ENCODE measurements at regions not wholly inside any gene's neighbourhood (a gene's known extent, or its start where the extent isn't known, plus 50 kb on each side); places are given as distances from the start of the nearest gene placed in this dataset.

DNA sequence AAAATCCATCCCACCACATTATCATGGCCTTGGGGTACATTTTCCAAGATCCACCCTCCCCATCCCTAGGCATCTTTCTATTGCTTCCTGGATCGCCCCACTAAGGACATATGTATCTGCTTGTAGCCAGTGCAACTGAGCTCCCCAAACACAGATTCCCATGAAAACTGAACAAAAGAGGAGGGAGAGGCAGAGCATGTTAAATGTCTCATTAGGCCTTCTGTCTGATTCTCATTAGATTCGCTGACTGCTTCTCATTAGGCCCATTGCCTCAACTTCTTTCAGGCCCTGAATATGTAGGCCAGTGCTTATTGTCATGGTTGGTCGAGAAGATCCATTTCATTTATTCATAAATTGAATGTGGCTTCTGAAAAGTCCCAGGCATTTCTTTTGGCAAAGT, 698.9 kb downstream of the INHBA start:
- no peak for DNase-seq
- no peak overlapping the region for H3K23ac ChIP-seq (ENCODE audit: low read length in 2 of 2)
- no peak overlapping the region for H3K9ac ChIP-seq (ENCODE audit: low read length)
- no peak overlapping the region for H2BK5ac ChIP-seq (ENCODE audit: low read depth, low read length, poor library complexity, severe bottlenecking)
- no peak overlapping the region for H4K8ac ChIP-seq (ENCODE audit: low read length)
- whole genome bisulfite sequencing = 100% methylated on average over 3 of the region's 3 CpGs
- no peak overlapping the region for H3K14ac ChIP-seq (ENCODE audit: low read length in 2 of 2)
- no peak overlapping the region for H2AFZ ChIP-seq (ENCODE audit: low read depth, low read length)
- H3K18ac ChIP-seq (ENCODE audit: low read depth in 1 of 2, low read length in 2 of 2) = no peak overlapping the region
- no peak overlapping the region for H4K91ac ChIP-seq (ENCODE audit: low read length)
- H3K4me3 ChIP-seq (ENCODE audit: insufficient read depth in 1 of 2, low read depth in 1 of 2, low read length in 2 of 2) = no peak overlapping the region
- no peaks in the 10 kb centered on the region for H3K79me1 ChIP-seq (replicated peaks; ENCODE audit: low read length, poor library complexity, severe bottlenecking)
- no peak overlapping the region for H3K4me2 ChIP-seq (ENCODE audit: low read length, poor library complexity, severe bottlenecking)
- peaks cover 4% of the 10 kb centered on the region for H3K4me1 ChIP-seq (ENCODE audit: control insufficient read depth, insufficient read depth, low read depth, low read length)
- H3K36me3 ChIP-seq (ENCODE audit: control insufficient read depth in 1 of 2, insufficient read depth in 2 of 2, low read depth in 1 of 2, low read length in 2 of 2) = no peaks in the 10 kb centered on the region
- H2BK12ac ChIP-seq (ENCODE audit: low read length in 2 of 2) = no peak overlapping the region
- no peaks in the 10 kb centered on the region for H3K27me3 ChIP-seq (ENCODE audit: control insufficient read depth in 1 of 2, insufficient read depth in 1 of 2, low read length in 2 of 2)
- no peak overlapping the region for H2BK120ac ChIP-seq (ENCODE audit: low read depth, low read length)
- no peak overlapping the region for H2AK5ac ChIP-seq (ENCODE audit: low read length, severe bottlenecking)
- H3K9me3 ChIP-seq (ENCODE audit: control insufficient read depth, low read length) = peaks cover 4% of the 10 kb centered on the region
- no peak overlapping the region for H2BK15ac ChIP-seq (ENCODE audit: low read depth, poor library complexity, severe bottlenecking)
- H3K4ac ChIP-seq (ENCODE audit: low read depth in 1 of 2, low read length in 2 of 2) = no peak overlapping the region
- no peak overlapping the region for H3K27ac ChIP-seq (ENCODE audit: low read length, poor library complexity, severe bottlenecking)

DNA sequence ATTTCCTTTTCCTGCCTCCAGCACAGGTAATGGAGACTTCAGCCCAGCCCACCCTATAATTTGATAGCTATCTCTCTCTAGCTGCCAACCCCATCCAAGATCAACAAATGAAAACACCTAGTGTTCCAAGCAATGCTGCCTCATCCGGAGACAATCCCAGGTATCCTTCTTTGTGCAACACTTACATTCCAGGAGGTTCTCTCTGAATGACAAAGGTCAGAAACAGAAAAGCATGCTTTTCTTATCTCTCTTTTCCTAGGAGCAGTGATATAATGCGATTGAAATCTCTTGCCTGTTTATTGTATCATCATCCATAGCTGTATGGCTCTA, 699.3 kb downstream of the INHBA start:
- Histone ChIP-seq H3K4me3 (ENCODE audit: insufficient read depth in 1 of 2, low read depth in 1 of 2, low read length in 2 of 2) (no peak overlapping the region), H3K4me2 (ENCODE audit: low read length, poor library complexity, severe bottlenecking) (no peak overlapping the region)

DNA sequence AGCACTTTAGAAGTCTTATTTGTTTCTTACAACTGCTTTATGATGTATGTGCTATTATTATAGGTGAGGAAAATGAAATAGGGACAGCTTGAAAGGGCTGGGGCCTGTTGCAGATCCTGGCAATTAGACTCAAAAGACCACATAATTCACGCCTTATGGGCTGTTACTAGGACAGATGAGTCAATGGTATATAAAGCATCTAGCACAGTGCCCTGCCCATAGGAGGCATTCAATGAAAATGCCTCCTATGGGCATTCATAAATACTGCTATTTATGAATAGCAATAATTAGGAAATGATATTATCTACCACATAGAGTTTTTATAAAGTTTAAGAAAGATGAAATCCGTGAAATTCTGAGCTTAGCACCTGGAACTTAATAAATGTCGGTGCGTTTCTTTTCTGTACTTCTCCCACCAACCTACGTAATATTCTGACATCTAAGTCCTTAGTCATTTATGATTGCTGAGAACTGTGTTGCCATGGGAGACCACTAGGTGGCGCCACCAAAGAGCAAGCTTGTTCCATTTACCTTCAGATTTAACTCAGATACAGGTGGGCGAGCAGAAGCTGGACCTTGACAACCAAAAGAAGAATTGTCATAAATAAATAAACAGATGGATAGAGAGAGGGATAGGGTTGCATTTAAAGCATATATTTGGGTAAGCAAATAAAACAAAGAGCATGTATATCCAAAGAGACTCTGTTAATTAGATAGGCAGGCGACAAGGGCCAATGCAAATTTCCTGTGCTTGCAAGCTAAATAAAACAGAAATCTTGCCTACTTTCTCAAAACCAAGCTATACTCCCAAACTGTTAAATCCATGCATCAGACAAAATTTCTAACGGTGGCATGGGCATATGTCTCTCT, 699.9 kb downstream of the INHBA start:
- no peak overlapping the region for H3K14ac ChIP-seq (ENCODE audit: low read length in 2 of 2)
- no peaks in the 10 kb centered on the region for H3K79me1 ChIP-seq (replicated peaks; ENCODE audit: low read length, poor library complexity, severe bottlenecking)
- peaks cover 4% of the 10 kb centered on the region for H3K9me3 ChIP-seq (ENCODE audit: control insufficient read depth, low read length)
- no peak overlapping the region for H2BK5ac ChIP-seq (ENCODE audit: low read depth, low read length, poor library complexity, severe bottlenecking)
- no peak overlapping the region for H3K4ac ChIP-seq (ENCODE audit: low read depth in 1 of 2, low read length in 2 of 2)
- H2AFZ ChIP-seq (ENCODE audit: low read depth, low read length) = no peak overlapping the region
- H3K4me3 ChIP-seq (ENCODE audit: insufficient read depth in 1 of 2, low read depth in 1 of 2, low read length in 2 of 2) = no peak overlapping the region
- no peak overlapping the region for H3K4me2 ChIP-seq (ENCODE audit: low read length, poor library complexity, severe bottlenecking)
- WGBS = 73% methylated on average over 8 of the region's 9 CpGs
- no peak overlapping the region for H4K8ac ChIP-seq (ENCODE audit: low read length)
- no peak overlapping the region for H3K27ac ChIP-seq (ENCODE audit: low read length, poor library complexity, severe bottlenecking)
- no peaks in the 10 kb centered on the region for H3K36me3 ChIP-seq (ENCODE audit: control insufficient read depth in 1 of 2, insufficient read depth in 2 of 2, low read depth in 1 of 2, low read length in 2 of 2)
- H3K27me3 ChIP-seq (ENCODE audit: control insufficient read depth in 1 of 2, insufficient read depth in 1 of 2, low read length in 2 of 2) = no peaks in the 10 kb centered on the region
- no peak overlapping the region for H3K18ac ChIP-seq (ENCODE audit: low read depth in 1 of 2, low read length in 2 of 2)
- no peak overlapping the region for H3K9ac ChIP-seq (ENCODE audit: low read length)
- H2BK120ac ChIP-seq (ENCODE audit: low read depth, low read length) = no peak overlapping the region
- H3K23ac ChIP-seq (ENCODE audit: low read length in 2 of 2) = no peak overlapping the region
- no peak overlapping the region for H4K91ac ChIP-seq (ENCODE audit: low read length)
- H2AK5ac ChIP-seq (ENCODE audit: low read length, severe bottlenecking) = no peak overlapping the region
- no peak overlapping the region for H2BK12ac ChIP-seq (ENCODE audit: low read length in 2 of 2)
- H2BK15ac ChIP-seq (ENCODE audit: low read depth, poor library complexity, severe bottlenecking) = no peak overlapping the region
- H3K4me1 ChIP-seq (ENCODE audit: control insufficient read depth, insufficient read depth, low read depth, low read length) = peaks cover 2% of the 10 kb centered on the region
- no peak for DNase-seq

More for the DNA sequence above, 699.3 kb downstream of the INHBA start:
- Histone ChIP-seq H3K36me3 (ENCODE audit: control insufficient read depth in 1 of 2, insufficient read depth in 2 of 2, low read depth in 1 of 2, low read length in 2 of 2) (no peaks in the 10 kb centered on the region), H3K79me1 (replicated peaks; ENCODE audit: low read length, poor library complexity, severe bottlenecking) (no peaks in the 10 kb centered on the region), H3K27ac (ENCODE audit: low read length, poor library complexity, severe bottlenecking) (no peak overlapping the region), H2AFZ (ENCODE audit: low read depth, low read length) (no peak overlapping the region), H3K4ac (ENCODE audit: low read depth in 1 of 2, low read length in 2 of 2) (no peak overlapping the region), H4K8ac (ENCODE audit: low read length) (no peak overlapping the region), H3K14ac (ENCODE audit: low read length in 2 of 2) (no peak overlapping the region), H3K23ac (ENCODE audit: low read length in 2 of 2) (no peak overlapping the region), H2AK5ac (ENCODE audit: low read length, severe bottlenecking) (no peak overlapping the region), H4K91ac (ENCODE audit: low read length) (no peak overlapping the region), H3K9ac (ENCODE audit: low read length) (no peak overlapping the region), H2BK5ac (ENCODE audit: low read depth, low read length, poor library complexity, severe bottlenecking) (no peak overlapping the region), H3K27me3 (ENCODE audit: control insufficient read depth in 1 of 2, insufficient read depth in 1 of 2, low read length in 2 of 2) (no peaks in the 10 kb centered on the region), H2BK15ac (ENCODE audit: low read depth, poor library complexity, severe bottlenecking) (no peak overlapping the region), H2BK120ac (ENCODE audit: low read depth, low read length) (no peak overlapping the region), H3K18ac (ENCODE audit: low read depth in 1 of 2, low read length in 2 of 2) (no peak overlapping the region), H2BK12ac (ENCODE audit: low read length in 2 of 2) (no peak overlapping the region), H3K4me1 (ENCODE audit: control insufficient read depth, insufficient read depth, low read depth, low read length) (peaks cover 4% of the 10 kb centered on the region), H3K9me3 (ENCODE audit: control insufficient read depth, low read length) (peaks cover 4% of the 10 kb centered on the region)
- DNase-seq = no peak
- WGBS = 97% methylated on average over 2 of the region's 2 CpGs

DNA sequence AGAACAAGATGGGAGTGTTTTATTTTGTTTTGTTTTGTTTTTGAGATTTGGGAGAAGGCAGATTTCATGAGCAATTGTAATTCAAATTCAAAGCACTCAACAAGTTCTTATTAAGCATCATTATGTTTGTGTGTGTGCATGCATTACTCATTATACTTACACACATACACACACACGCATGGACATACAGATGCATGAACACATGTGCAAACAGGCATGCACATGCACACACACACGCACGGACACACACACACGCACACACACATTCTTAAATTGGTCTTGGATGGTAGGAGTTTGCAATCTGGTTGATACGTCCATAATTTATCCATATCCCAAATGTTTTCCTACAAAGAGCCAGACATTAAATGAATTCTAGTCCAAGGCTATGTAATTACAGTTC, 702.8 kb downstream of the INHBA start:
- Histone ChIP-seq H3K4ac (ENCODE audit: low read depth in 1 of 2, low read length in 2 of 2) (no peak overlapping the region), H3K9me3 (ENCODE audit: control insufficient read depth, low read length) (peaks cover 4% of the 10 kb centered on the region), H2BK15ac (ENCODE audit: low read depth, poor library complexity, severe bottlenecking) (no peak overlapping the region), H3K4me3 (ENCODE audit: insufficient read depth in 1 of 2, low read depth in 1 of 2, low read length in 2 of 2) (no peak overlapping the region), H3K4me2 (ENCODE audit: low read length, poor library complexity, severe bottlenecking) (no peak overlapping the region), H3K36me3 (ENCODE audit: control insufficient read depth in 1 of 2, insufficient read depth in 2 of 2, low read depth in 1 of 2, low read length in 2 of 2) (no peaks in the 10 kb centered on the region), H3K23ac (ENCODE audit: low read length in 2 of 2) (no peak overlapping the region), H2BK12ac (ENCODE audit: low read length in 2 of 2) (no peak overlapping the region), H2AK5ac (ENCODE audit: low read length, severe bottlenecking) (no peak overlapping the region), H2AFZ (ENCODE audit: low read depth, low read length) (no peak overlapping the region), H3K18ac (ENCODE audit: low read depth in 1 of 2, low read length in 2 of 2) (no peak overlapping the region), H3K9ac (ENCODE audit: low read length) (no peak overlapping the region), H3K27me3 (ENCODE audit: control insufficient read depth in 1 of 2, insufficient read depth in 1 of 2, low read length in 2 of 2) (no peaks in the 10 kb centered on the region), H3K4me1 (ENCODE audit: control insufficient read depth, insufficient read depth, low read depth, low read length) (peaks cover 4% of the 10 kb centered on the region), H3K79me1 (replicated peaks; ENCODE audit: low read length, poor library complexity, severe bottlenecking) (no peaks in the 10 kb centered on the region), H2BK5ac (ENCODE audit: low read depth, low read length, poor library complexity, severe bottlenecking) (no peak overlapping the region), H2BK120ac (ENCODE audit: low read depth, low read length) (no peak overlapping the region), H4K8ac (ENCODE audit: low read length) (no peak overlapping the region), H4K91ac (ENCODE audit: low read length) (no peak overlapping the region), H3K27ac (ENCODE audit: low read length, poor library complexity, severe bottlenecking) (no peak overlapping the region), H3K14ac (ENCODE audit: low read length in 2 of 2) (no peak overlapping the region)
- no peak for DNase-seq
- 97% methylated on average over 5 of the region's 5 CpGs for WGBS

Measured in mesenchymal stem cell (in vitro differentiated cells and primary cell).